Liver (tissue), 8 donors: ENCODE measurements at regions not wholly inside any gene's neighbourhood (a gene's known extent, or its start where the extent isn't known, plus 50 kb on each side); places are given as distances from the start of the nearest gene placed in this dataset.

Source experiments
- DNase-seq: peaks from one replicate; pipeline ENCODE4 v3.0.0-alpha.2; 2017; ENCODE audit warnings: low spot score
- H3K27ac ChIP-seq, 2 donors: one replicate each; pipeline ENCODE4 v1.7.0; 2013; ENCODE audit warnings: inconsistent platforms in 2 of 2, low read length in 2 of 2, control low read depth in 1 of 2, low read depth in 1 of 2, mild to moderate bottlenecking in 1 of 2
- H3K27me3 ChIP-seq, 4 donors: one replicate each; pipeline versions ENCODE4 v1.6.1 to v1.7.0; 2013; ENCODE audit warnings: low read length in 3 of 4, inconsistent platforms in 1 of 4, mild to moderate bottlenecking in 1 of 4, moderate library complexity in 1 of 4; ENCODE audit not compliant: control insufficient read depth in 4 of 4, insufficient read depth in 4 of 4
- H3K36me3 ChIP-seq, 4 donors: one replicate each; pipeline versions ENCODE4 v1.6.1 to v1.7.0; 2013; ENCODE audit warnings: low read length in 3 of 4, mild to moderate bottlenecking in 3 of 4, low read depth in 1 of 4, moderate library complexity in 1 of 4; ENCODE audit not compliant: control insufficient read depth in 4 of 4, insufficient read depth in 3 of 4
- H3K4me1 ChIP-seq, 4 donors: one replicate each; pipeline versions ENCODE4 v1.6.1 to v1.7.0; 2013; ENCODE audit warnings: low read length in 3 of 4, mild to moderate bottlenecking in 3 of 4, moderate library complexity in 1 of 4; ENCODE audit not compliant: control insufficient read depth in 4 of 4, insufficient read depth in 4 of 4
- H3K4me3 ChIP-seq, 3 donors: one replicate each; pipeline versions ENCODE4 v1.6.1 to v1.7.0; 2013; ENCODE audit warnings: low read length in 3 of 3, control low read depth in 1 of 3, low read depth in 1 of 3, mild to moderate bottlenecking in 1 of 3
- H3K9ac ChIP-seq, 2 donors: one replicate each; pipeline ENCODE4 v1.7.0; 2013; ENCODE audit warnings: low read length in 2 of 2, mild to moderate bottlenecking in 2 of 2, moderate library complexity in 2 of 2, control low read depth in 1 of 2, low read depth in 1 of 2
- H3K9me3 ChIP-seq, 4 donors: one replicate each; pipeline versions ENCODE4 v1.6.1 to v1.7.0; 2013; ENCODE audit warnings: low read length in 3 of 4; ENCODE audit not compliant: control insufficient read depth in 4 of 4
- EGR1 ChIP-seq, 2 donors: IDR thresholded peaks; 2 replicates each; pipeline ENCODE4 v1.6.1; 2016 to 2018; ENCODE audit warnings: antibody characterized with exemption in 2 of 2, low read depth in 2 of 2
- GABPA ChIP-seq, 2 donors: IDR thresholded peaks in 1 of 2; conservative IDR thresholded peaks in 1 of 2; 2 replicates each; pipeline ENCODE4 v1.6.1; 2016; ENCODE audit warnings: antibody characterized with exemption in 2 of 2, mild to moderate bottlenecking in 1 of 2, moderate library complexity in 1 of 2
- HNF4A ChIP-seq, 2 donors: conservative IDR thresholded peaks; 2 replicates each; pipeline ENCODE4 v1.6.1; 2016; ENCODE audit warnings: antibody characterized with exemption in 2 of 2, mild to moderate bottlenecking in 2 of 2
- JUND ChIP-seq, 2 donors: IDR thresholded peaks; 2 replicates each; pipeline ENCODE4 v1.6.1; 2016; ENCODE audit warnings: antibody characterized with exemption in 2 of 2
- RAD21 ChIP-seq, 2 donors: IDR thresholded peaks; 2 replicates each; pipeline ENCODE4 v1.6.1; 2016; ENCODE audit warnings: antibody characterized with exemption in 2 of 2, mild to moderate bottlenecking in 2 of 2
- TAF1 ChIP-seq: conservative IDR thresholded peaks from 2 replicates; pipeline ENCODE4 v1.6.1; 2016; ENCODE audit warnings: antibody characterized with exemption, mild to moderate bottlenecking
- WGBS: extraction: QIAGEN DNeasy Blood & Tissue Kit; methylation state at CpG from one replicate; pipeline ENCODE4 v1.1.7; 2013; 5-methylcytosine and 5-hydroxymethylcytosine counted together
- TF ChIP-seq, protein P1 (sequence below): fragments of 150-350 bp; IDR thresholded peaks from 2 replicates; pipeline ENCODE4 v1.5.1; 2017; ENCODE audit warnings: improper control_type of control experiment, low read depth, low read length; ENCODE audit not compliant: missing input control
- TF ChIP-seq, protein P2 (sequence below): IDR thresholded peaks from 2 replicates; pipeline ENCODE4 v1.6.1; 2016; ENCODE audit warnings: antibody characterized with exemption, mild to moderate bottlenecking
- donor health status: healthy.
- donor health status: healthy.
- donor health status: healthy.
- donor health status: healthy.
- donor health status: healthy.

DNA sequence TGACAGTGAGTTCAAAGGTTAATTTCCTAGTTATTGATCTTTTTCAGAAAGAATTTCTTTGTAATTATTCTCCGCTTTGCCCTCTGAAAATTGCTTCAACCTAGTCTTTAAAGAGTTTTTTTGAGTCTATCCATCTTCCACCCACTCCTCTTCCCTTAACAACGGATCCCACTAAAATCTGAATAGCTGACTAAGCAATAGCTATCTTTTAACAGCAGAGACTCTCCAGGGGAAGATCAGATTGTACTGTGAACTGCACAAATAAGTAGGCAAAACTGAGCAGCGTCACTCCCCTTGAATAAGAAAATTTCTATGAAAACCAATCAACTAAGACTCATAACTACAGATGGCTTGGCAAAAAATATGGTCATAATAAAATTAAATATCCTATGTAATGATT, 127.9 kb downstream of the TUSC7 start:
- no peak overlapping the region for H3K27ac ChIP-seq
- H3K9me3 ChIP-seq: no peaks in the 10 kb centered on the region
- WGBS: 63% methylated on average over 3 of the region's 3 CpGs

DNA sequence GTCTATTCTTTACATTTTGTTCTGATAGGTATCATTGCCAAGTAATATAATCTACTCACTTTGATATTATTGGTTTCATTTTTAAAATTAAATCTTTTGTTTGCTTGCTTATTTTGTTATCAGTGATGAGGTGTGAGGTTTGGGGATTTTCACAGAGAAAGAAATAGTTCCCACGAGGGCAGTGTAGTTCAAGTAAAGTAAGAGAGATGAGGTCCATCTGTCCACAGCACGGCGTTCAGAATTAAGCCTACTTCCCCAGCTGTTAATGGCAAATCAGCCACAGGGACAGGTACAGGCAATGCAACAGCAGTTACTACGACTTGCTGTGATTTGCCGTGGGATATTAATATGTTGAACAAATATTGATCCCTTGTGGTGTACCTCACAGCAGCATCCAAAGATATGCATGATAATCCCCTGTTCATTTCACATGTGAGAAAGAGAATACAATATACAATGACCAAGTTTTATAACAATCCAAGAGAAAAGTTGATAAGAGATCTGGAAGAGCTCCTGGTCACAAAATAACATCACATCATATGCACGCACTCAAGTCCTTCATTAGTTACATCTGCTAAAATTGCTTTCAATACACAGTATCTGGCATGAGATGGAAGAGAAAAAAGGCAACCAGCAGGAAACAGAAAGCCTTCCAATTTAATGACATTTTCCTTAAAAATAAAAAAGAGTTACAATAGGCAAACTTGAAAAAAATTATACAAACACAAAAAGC, 131.6 kb downstream of the TUSC7 start:
- WGBS: 60% methylated on average over 6 of the region's 6 CpGs
- Histone ChIP-seq H3K4me1 (no peaks in the 10 kb centered on the region), H3K27me3 (no peaks in the 10 kb centered on the region), H3K36me3 (no peaks in the 10 kb centered on the region), H3K4me3 (no peak overlapping the region), H3K9me3 (no peaks in the 10 kb centered on the region), H3K9ac (no peak overlapping the region), H3K27ac (no peak overlapping the region)
- no peak for TF ChIP-seq TAF1
- no peak for DNase-seq

More for the DNA sequence above, 127.9 kb downstream of the TUSC7 start:
- TF ChIP-seq, protein P1, sequence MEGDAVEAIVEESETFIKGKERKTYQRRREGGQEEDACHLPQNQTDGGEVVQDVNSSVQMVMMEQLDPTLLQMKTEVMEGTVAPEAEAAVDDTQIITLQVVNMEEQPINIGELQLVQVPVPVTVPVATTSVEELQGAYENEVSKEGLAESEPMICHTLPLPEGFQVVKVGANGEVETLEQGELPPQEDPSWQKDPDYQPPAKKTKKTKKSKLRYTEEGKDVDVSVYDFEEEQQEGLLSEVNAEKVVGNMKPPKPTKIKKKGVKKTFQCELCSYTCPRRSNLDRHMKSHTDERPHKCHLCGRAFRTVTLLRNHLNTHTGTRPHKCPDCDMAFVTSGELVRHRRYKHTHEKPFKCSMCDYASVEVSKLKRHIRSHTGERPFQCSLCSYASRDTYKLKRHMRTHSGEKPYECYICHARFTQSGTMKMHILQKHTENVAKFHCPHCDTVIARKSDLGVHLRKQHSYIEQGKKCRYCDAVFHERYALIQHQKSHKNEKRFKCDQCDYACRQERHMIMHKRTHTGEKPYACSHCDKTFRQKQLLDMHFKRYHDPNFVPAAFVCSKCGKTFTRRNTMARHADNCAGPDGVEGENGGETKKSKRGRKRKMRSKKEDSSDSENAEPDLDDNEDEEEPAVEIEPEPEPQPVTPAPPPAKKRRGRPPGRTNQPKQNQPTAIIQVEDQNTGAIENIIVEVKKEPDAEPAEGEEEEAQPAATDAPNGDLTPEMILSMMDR: no peak
- TF ChIP-seq, protein P2, sequence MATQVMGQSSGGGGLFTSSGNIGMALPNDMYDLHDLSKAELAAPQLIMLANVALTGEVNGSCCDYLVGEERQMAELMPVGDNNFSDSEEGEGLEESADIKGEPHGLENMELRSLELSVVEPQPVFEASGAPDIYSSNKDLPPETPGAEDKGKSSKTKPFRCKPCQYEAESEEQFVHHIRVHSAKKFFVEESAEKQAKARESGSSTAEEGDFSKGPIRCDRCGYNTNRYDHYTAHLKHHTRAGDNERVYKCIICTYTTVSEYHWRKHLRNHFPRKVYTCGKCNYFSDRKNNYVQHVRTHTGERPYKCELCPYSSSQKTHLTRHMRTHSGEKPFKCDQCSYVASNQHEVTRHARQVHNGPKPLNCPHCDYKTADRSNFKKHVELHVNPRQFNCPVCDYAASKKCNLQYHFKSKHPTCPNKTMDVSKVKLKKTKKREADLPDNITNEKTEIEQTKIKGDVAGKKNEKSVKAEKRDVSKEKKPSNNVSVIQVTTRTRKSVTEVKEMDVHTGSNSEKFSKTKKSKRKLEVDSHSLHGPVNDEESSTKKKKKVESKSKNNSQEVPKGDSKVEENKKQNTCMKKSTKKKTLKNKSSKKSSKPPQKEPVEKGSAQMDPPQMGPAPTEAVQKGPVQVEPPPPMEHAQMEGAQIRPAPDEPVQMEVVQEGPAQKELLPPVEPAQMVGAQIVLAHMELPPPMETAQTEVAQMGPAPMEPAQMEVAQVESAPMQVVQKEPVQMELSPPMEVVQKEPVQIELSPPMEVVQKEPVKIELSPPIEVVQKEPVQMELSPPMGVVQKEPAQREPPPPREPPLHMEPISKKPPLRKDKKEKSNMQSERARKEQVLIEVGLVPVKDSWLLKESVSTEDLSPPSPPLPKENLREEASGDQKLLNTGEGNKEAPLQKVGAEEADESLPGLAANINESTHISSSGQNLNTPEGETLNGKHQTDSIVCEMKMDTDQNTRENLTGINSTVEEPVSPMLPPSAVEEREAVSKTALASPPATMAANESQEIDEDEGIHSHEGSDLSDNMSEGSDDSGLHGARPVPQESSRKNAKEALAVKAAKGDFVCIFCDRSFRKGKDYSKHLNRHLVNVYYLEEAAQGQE: no peak
- TF ChIP-seq RAD21 (IDR thresholded peaks at IDR 0.05) (no peak), TAF1 (no peak), EGR1 (IDR thresholded peaks at IDR 0.05; ENCODE audit: low read depth in 2 of 2) (no peak)
- no peaks in the 10 kb centered on the region for H3K27me3 ChIP-seq
- no peak overlapping the region for H3K4me3 ChIP-seq
- no peak overlapping the region for H3K9ac ChIP-seq
- DNase-seq: no peak
- H3K4me1 ChIP-seq: no peaks in the 10 kb centered on the region
- H3K36me3 ChIP-seq: no peaks in the 10 kb centered on the region

DNA sequence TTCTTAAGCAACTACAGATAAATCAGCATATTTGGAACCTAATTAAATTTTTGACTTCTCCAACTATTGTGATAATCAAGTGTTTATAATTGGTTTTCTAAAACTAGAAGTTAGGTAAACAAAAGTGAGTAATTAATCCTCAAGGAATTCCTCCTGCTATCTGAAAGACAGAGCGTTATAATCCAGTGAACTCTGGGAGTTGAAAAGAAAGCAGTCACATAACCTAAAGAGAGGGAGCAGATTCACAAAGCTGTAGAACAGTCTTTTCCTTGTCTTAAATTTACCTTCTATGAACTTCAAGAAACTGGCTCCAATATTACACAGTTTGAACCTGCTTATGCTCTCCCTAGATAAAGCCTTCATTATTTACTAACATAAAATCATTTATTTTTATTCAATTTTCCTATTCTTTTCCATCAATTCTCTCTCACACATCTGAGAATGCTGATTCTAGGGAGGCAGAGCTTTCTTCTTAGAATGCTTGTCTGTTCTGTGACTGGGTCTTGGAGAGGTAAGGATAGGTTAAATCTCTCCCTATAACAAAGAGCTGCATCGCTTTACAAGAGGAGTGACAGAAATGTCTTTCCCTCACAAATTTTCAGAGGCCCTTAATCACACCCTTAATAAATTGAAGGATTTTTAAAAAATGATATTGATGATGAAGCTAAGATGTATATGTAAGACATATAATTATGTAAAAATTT, 132.8 kb downstream of the TUSC7 start:
- Histone ChIP-seq H3K4me1 (no peaks in the 10 kb centered on the region), H3K9me3 (no peaks in the 10 kb centered on the region), H3K27ac (no peak overlapping the region), H3K4me3 (no peak overlapping the region), H3K9ac (no peak overlapping the region), H3K27me3 (no peaks in the 10 kb centered on the region), H3K36me3 (no peaks in the 10 kb centered on the region)
- 26% methylated on average over 2 of the region's 2 CpGs for WGBS
- TF ChIP-seq RAD21 (IDR thresholded peaks at IDR 0.05) (no peak), EGR1 (IDR thresholded peaks at IDR 0.05; ENCODE audit: low read depth in 2 of 2) (no peak), JUND (IDR thresholded peaks at IDR 0.05) (no peak), HNF4A (conservative IDR thresholded peaks at IDR 0.05) (no peak), GABPA (IDR thresholded peaks at IDR 0.05 in 1 of 2, conservative IDR thresholded peaks at IDR 0.05 in 1 of 2) (no peak)
- TF ChIP-seq, protein P1: no peak
- DNase-seq: no peak
